ENCODE measurements at regions not wholly inside any gene's neighbourhood (a gene's known extent, or its start where the extent isn't known, plus 50 kb on each side); places are given as distances from the start of the nearest gene placed in this dataset.
A peak's percentile ranks its signal among the peaks of the same experiment; 100 is the strongest.
"Not testable (repeated sequence)": the region's sequence is repeated elsewhere in the genome, so short reads cannot be mapped to it uniquely, and the experiment has no call there.

- no peak for DNase-seq (ENCODE audit: low spot score)
Observed at GRCh38 chr6:6863970-6864639, 243.7 kb upstream of the RREB1 start.

GRCh38 chr6:6865611-6866010 is 242.2 kb upstream of the RREB1 start:
- no peak for DNase-seq (ENCODE audit: low spot score)

- DNase-seq (ENCODE audit: low spot score) = no peak
Observed at GRCh38 chr6:6866656-6867403, 240.9 kb upstream of the RREB1 start.

GRCh38 chr6:6867404-6867799 is 240.4 kb upstream of the RREB1 start:
- no peak for DNase-seq (ENCODE audit: low spot score)

- no peak for DNase-seq (ENCODE audit: low spot score)
Observed at GRCh38 chr6:6869094-6869493, 238.7 kb upstream of the RREB1 start.

- DNase-seq (ENCODE audit: low spot score) = no peak
Observed at GRCh38 chr6:6870921-6871320, 236.8 kb upstream of the RREB1 start.

GRCh38 chr6:6872459-6873344 is 235.1 kb upstream of the RREB1 start:
- no peak for DNase-seq (ENCODE audit: low spot score)

GRCh38 chr6:6873778-6874177 is 234.0 kb upstream of the RREB1 start:
- no peak for DNase-seq (ENCODE audit: low spot score)

- DNase-seq (ENCODE audit: low spot score) = peak; percentile 83
Observed at GRCh38 chr6:6875818-6876470, 231.8 kb upstream of the RREB1 start.

GRCh38 chr6:6877792-6878191 is 230.0 kb upstream of the RREB1 start:
- not testable (repeated sequence) for DNase-seq (ENCODE audit: low spot score)

- peak; percentile 31 for DNase-seq (ENCODE audit: low spot score)
Observed at GRCh38 chr6:6878887-6879585, 228.7 kb upstream of the RREB1 start.

- DNase-seq (ENCODE audit: low spot score) = not testable (repeated sequence)
Observed at GRCh38 chr6:6879586-6879974, 228.2 kb upstream of the RREB1 start.

- no peak for DNase-seq (ENCODE audit: low spot score)
Observed at GRCh38 chr6:6880745-6881437, 226.9 kb upstream of the RREB1 start.

- peak; percentile 66 for DNase-seq (ENCODE audit: low spot score)
Observed at GRCh38 chr6:6881438-6882225, 226.1 kb upstream of the RREB1 start.

GRCh38 chr6:6882592-6882991 is 225.2 kb upstream of the RREB1 start:
- no peak for DNase-seq (ENCODE audit: low spot score)

- no peak for DNase-seq (ENCODE audit: low spot score)
Observed at GRCh38 chr6:6883011-6883410, 224.8 kb upstream of the RREB1 start.

- no peak for DNase-seq (ENCODE audit: low spot score)
Observed at GRCh38 chr6:6884193-6884627, 223.6 kb upstream of the RREB1 start.

GRCh38 chr6:6884916-6885315 is 222.8 kb upstream of the RREB1 start:
- no peak for DNase-seq (ENCODE audit: low spot score)

GRCh38 chr6:6885521-6886170 is 222.1 kb upstream of the RREB1 start:
- peak; percentile 28 for DNase-seq (ENCODE audit: low spot score)

All from umbilical cord (tissue), 1 donor.